GM18951 (cell line): ENCODE measurements at regions not wholly inside any gene's neighbourhood (a gene's known extent, or its start where the extent isn't known, plus 50 kb on each side); places are given as distances from the start of the nearest gene placed in this dataset.

Source experiments
- POLR2A ChIP-seq: IDR thresholded peaks from 4 replicates; pipeline ENCODE4 v1.6.1; 2011; ENCODE audit warnings: mild to moderate bottlenecking; ENCODE audit not compliant: insufficient read length, insufficient read depth; ENCODE audit errors: extremely low read depth
- in situ Hi-C: fragments of 300-500 bp; cut with MboI; formaldehyde crosslinking; loops from one replicate; pipeline ENCODE4 v1.12.0; 2022; ENCODE audit warnings: low sequenced_read_pairs, mixed read lengths, inconsistent platforms; ENCODE audit not compliant: unreplicated experiment

DNA sequence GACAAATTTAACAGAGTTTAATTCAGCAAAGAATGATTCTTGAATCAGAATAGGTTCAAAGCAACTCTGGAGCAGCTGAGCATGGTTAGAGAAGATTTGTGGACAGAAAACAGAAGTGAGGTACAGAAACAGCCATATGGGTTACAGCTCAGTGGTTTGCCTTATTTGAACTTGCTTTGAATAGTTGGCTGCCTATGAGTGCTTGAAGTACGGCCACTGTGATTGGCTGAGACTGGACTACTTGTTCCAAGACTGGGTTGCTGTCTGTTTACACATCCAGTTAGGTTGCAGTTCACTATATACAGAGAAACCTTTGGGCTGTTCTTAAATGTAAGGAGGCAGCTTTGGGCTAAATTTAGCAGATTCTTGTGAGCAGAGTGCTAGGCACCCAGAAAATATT, 79.4 kb upstream of the CADPS start:
- in situ Hi-C loops: no loop called here
- no peak for TF ChIP-seq POLR2A

- no peak for TF ChIP-seq POLR2A
- in situ Hi-C loops: no loop called here
Measured at GRCh38 chr3:62955126-62955525, 79.9 kb upstream of the CADPS start.

DNA sequence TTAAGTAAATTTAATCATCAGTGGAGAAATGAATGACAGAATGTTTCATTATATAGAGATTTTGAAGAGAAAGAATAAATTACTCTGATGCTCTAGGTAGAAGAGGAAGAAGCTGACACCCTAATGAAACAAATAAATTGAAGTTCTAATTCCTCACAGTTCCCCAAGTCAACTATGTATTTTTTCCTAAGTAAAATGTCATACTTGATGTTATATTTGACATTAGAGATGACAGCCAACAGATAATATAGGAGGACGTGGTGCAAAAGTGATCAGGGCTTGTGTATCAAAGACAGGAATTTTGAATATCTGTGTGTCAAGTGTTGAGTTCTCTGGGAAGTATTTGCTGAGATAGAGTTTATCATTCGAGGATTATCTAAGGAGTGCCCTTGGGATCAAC, 81.2 kb upstream of the CADPS start:
- in situ Hi-C loops: no loop called here

DNA sequence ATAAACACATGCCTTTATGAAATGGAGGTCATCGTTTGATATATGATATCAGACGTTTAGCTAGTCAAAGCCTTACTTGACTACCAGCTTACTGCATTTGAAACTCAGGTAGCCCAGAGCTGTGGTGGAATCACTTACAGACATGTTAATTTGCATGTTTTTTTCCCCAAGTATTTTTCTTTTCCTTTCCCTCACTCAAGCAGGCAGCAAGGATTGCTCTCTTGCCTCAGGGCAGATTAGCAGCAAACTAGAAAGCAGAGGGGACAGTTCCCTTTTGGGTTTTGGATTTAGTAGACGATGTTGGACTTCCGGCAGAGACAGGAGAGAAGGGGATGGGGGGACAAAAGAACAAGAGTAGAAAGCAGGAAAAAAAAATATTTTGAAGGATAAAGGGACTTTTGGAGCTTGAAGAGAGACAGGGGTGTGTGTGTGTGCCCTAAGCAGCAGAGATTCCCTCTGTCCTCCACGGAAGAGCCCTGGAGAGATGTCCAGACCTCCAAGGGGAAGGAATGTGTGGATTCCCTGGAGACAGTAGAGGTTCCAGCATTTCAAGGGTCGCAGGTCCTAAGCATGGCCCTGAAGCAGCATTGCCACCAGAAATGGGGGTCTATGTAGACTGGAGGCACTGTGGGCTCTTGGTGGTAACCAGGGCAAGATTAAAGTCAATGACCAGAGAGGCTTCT, 86.8 kb upstream of the CADPS start:
- no peak for TF ChIP-seq POLR2A
- in situ Hi-C loops: no loop called here

More for the DNA sequence above, 81.2 kb upstream of the CADPS start:
- no peak for TF ChIP-seq POLR2A

DNA sequence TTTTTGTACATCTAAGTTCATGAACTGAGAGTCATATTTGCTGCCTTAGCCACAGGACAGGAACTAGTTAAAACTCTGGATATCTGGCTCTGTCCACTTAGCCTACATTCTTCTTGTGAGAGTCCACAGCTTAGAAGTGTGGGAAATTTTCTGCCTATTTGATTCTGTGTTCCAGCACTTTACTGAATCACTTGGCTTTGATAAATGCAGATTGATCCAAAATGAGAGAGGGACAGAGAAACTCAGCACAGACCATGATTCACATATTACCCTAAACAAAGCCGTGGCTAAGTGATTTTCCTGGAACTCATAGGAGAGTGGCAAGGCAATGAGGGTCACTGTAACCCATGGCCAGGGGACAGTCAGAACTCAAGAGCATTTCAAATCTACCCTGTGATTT, 87.5 kb upstream of the CADPS start:
- TF ChIP-seq POLR2A: no peak
- in situ Hi-C loops: no loop called here

DNA sequence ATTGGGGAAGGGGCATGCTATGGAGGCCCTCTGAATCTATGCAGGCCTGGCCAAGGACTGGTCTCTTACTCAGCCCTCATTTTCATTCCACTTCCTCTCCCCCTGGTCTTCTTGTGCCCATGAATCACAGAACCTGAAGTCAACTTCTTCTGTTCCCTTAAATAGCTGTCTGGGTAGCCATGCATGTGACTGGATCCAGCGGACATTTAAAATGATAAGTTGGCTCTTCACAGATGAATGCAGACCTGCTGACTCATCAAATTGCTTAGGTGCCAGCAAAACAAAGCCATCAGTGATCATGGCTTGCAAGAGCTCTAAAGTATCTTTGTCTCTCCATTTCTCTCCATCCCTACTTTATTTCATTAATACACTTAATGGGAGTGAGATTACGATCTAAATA, 90.1 kb upstream of the CADPS start:
- in situ Hi-C loops: no loop called here
- no peak for TF ChIP-seq POLR2A

DNA sequence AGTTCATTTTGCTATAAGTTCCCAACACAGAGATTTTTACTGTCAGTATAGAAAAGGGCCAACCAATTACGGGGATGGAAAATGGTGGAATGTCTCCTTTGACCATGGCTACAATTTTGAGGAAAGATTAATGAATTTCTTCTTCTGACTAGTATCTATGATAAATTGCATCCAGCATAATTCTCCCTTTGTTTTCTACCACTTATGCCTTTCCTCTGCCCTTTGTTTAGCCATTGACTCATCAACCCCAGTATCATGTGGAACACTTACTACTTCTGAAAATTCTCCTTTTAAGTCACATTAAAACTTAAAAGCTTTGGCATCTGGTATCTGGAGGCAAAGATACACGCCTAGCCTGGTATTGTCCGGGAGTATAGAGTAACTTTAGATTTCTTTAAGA, 92.9 kb upstream of the CADPS start:
- in situ Hi-C loops: no loop called here
- TF ChIP-seq POLR2A: no peak

- in situ Hi-C loops: no loop called here
- TF ChIP-seq POLR2A: no peak
Measured at GRCh38 chr3:62970648-62971047, 95.4 kb upstream of the CADPS start.

DNA sequence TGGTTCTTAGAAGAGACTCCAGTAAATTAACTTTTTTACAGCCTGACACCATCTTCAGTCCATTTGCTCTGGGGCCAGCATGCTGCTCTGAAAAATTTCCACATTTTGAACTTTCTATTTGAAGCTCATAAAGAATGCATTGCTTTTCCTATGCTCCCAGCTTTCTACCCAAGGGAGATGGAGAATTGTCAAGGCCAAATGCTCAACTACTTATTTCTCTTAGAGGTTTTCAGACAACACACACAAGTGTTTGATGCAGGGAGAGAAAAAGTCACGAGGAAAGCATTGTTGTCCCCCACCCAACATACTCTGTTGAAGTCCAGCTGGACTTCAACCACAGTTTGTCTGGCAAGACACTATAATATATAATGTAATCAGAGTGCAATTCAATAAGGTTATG, 100.3 kb upstream of the CADPS start:
- no peak for TF ChIP-seq POLR2A
- in situ Hi-C loops: no loop called here

DNA sequence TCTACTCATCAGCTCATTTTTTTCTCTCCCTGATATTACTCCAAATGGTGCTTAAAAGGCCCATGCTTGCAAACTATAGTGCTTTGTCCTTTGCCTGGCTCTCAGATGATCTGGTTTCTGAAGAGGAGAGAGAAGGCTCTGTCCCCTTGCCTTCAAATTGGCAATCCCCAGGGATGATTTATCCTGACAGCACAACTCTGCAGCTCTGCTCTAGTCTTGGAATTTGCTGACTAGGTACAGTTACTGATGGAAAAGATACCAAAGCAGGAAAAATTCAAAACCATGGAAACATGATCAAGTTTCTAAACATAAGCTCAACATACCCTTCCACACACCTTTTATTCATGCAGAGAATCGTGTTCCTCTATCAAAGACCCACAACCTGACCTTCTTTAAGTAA, 106.7 kb upstream of the CADPS start:
- TF ChIP-seq POLR2A: no peak
- in situ Hi-C loops: no loop called here

GRCh38 chr3:62982795-62983455, 107.7 kb upstream of the CADPS start:
- in situ Hi-C loops: no loop called here
- no peak for TF ChIP-seq POLR2A

DNA sequence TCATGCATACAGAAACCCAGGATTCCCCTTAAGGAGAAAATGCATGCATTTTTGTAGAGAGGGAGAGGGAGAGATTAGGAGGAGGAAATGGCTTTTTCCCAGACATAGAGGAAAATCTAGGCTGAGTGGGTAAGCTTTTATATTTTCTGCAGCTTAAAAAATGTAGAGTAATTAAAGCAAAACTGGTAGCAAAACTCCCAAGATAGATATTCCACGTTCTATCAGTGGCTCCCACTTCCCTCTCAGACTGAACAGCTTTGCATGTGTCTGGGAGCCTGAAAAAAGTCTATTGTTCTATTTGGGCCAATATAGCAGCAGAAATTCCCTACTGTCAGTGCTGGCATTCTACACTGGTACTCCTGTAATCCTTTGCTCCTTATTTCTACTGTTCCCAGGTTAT, 110.8 kb upstream of the CADPS start:
- TF ChIP-seq POLR2A: no peak
- in situ Hi-C loops: no loop called here

GRCh38 chr3:62987721-62988120, 112.5 kb upstream of the CADPS start:
- in situ Hi-C loops: no loop called here

DNA sequence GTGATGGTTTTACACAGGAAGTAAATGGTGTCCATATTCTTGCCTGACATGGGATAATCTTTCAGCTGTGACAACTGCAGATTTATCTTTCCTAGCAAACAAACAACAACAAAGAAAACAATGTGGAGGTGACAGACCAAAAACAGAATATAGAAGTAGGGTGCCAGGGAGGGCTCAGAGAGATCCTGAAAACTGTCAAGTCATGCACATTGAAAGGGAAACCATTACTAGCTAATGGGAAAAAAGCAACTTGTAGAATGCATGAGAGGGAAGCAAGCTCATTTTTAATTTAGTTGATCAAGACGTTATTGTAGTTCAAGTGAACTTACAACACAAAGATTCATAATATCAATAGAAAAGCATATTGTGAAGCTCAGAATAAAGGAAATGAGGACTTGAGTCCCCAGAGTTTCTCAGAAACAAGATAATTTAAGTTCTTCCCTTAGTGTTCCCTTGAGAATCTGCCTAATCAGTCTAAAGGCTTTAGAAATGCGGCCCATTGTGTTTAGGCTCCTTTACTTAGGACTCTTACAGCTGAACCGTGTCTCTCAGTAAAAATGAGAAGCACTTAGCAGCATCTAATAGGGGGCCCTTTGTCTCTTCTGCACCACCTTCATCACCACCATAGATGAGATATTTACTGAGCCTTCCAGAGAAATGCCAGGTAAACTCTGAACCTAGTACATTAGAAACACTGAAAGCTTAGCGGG, 115.6 kb upstream of the CADPS start:
- no peak for TF ChIP-seq POLR2A
- in situ Hi-C loops: no loop called here

More at GRCh38 chr3:62987721-62988120, 112.5 kb upstream of the CADPS start:
- no peak for TF ChIP-seq POLR2A
